Esophagus squamous epithelium (tissue), 4 donors: ENCODE measurements at regions not wholly inside any gene's neighbourhood (a gene's known extent, or its start where the extent isn't known, plus 50 kb on each side); places are given as distances from the start of the nearest gene placed in this dataset.

Experiments used
- POLR2A ChIP-seq, 4 donors: fragments of 450-650 bp; IDR thresholded peaks; one replicate each; pipeline ENCODE4 v1.6.1; 2017; ENCODE audit warnings: antibody characterized with exemption in 4 of 4, mild to moderate bottlenecking in 4 of 4, moderate library complexity in 3 of 4
- TF ChIP-seq, protein P1 (sequence below), 6 experiments: fragments of 450-650 bp in 4 of 6; fragments of 200-600 bp in 2 of 6; sonication (generic) in 2 of 6; IDR thresholded peaks; one replicate each; pipeline ENCODE4 v1.5.1; 2016 to 2019; ENCODE audit warnings: antibody characterized with exemption in 6 of 6, mild to moderate bottlenecking in 4 of 6, moderate library complexity in 4 of 6

DNA sequence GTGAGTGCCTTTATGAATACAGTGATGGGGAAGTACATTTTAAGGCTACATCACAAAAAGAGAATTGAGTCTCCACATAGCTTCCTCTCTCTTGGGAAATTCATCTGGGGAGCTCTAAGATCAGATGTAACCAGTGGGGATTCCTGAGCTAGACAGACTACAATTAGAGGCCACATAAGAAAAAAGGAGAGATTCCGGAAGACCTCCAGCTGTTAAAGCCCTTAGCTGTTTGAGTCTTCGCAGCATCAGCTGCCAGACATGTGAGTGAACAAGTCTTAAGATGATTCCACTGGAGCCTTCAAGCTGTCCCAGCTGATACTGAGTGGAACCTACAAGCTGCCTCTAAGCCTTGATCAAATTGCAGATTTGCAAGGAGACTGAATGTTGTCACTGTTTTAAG is 448.5 kb downstream of the NXPH1 start:
- TF ChIP-seq, protein P1, sequence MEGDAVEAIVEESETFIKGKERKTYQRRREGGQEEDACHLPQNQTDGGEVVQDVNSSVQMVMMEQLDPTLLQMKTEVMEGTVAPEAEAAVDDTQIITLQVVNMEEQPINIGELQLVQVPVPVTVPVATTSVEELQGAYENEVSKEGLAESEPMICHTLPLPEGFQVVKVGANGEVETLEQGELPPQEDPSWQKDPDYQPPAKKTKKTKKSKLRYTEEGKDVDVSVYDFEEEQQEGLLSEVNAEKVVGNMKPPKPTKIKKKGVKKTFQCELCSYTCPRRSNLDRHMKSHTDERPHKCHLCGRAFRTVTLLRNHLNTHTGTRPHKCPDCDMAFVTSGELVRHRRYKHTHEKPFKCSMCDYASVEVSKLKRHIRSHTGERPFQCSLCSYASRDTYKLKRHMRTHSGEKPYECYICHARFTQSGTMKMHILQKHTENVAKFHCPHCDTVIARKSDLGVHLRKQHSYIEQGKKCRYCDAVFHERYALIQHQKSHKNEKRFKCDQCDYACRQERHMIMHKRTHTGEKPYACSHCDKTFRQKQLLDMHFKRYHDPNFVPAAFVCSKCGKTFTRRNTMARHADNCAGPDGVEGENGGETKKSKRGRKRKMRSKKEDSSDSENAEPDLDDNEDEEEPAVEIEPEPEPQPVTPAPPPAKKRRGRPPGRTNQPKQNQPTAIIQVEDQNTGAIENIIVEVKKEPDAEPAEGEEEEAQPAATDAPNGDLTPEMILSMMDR (IDR thresholded peaks at IDR 0.05) = no peak
- TF ChIP-seq POLR2A (IDR thresholded peaks at IDR 0.05) = no peak
